Thymus (tissue), 11 donors: ENCODE measurements at regions not wholly inside any gene's neighbourhood (a gene's known extent, or its start where the extent isn't known, plus 50 kb on each side); places are given as distances from the start of the nearest gene placed in this dataset.

Experiments
- DNase-seq, 9 donors: peaks; one replicate each; pipeline ENCODE4 v3.0.0-alpha.2; 2013; ENCODE audit warnings: low spot score in 9 of 9, low read depth in 6 of 9, missing footprints in 1 of 9
- H3K27ac ChIP-seq, 2 donors: one replicate each; pipeline ENCODE4 v1.5.1; 2013; ENCODE audit warnings: control low read depth in 1 of 2, low read depth in 1 of 2, low read length in 1 of 2, mild to moderate bottlenecking in 1 of 2, moderate library complexity in 1 of 2
- H3K27me3 ChIP-seq, 2 donors: one replicate each; pipeline ENCODE4 v1.5.1; 2013; ENCODE audit warnings: low read length in 1 of 2; ENCODE audit not compliant: control insufficient read depth in 2 of 2, insufficient read depth in 1 of 2
- H3K36me3 ChIP-seq, 2 donors: one replicate each; pipeline ENCODE4 v1.5.1; 2013; ENCODE audit warnings: low read length in 1 of 2, mild to moderate bottlenecking in 1 of 2, moderate library complexity in 1 of 2; ENCODE audit not compliant: control insufficient read depth in 2 of 2, insufficient read depth in 2 of 2
- H3K4me1 ChIP-seq, 2 donors: one replicate each; pipeline ENCODE4 v1.5.1; 2013; ENCODE audit warnings: low read length in 2 of 2; ENCODE audit not compliant: control insufficient read depth in 2 of 2, insufficient read depth in 2 of 2
- H3K4me3 ChIP-seq, 2 donors: one replicate each; pipeline ENCODE4 v1.5.1; 2013; ENCODE audit warnings: low read length in 2 of 2, control low read depth in 1 of 2, mild to moderate bottlenecking in 1 of 2
- H3K9me3 ChIP-seq, 2 donors: one replicate each; pipeline ENCODE4 v1.5.1; 2013; ENCODE audit warnings: low read length in 1 of 2, mild to moderate bottlenecking in 1 of 2; ENCODE audit not compliant: control insufficient read depth in 2 of 2, insufficient read depth in 1 of 2
- WGBS: extraction: QIAGEN DNeasy Blood & Tissue Kit; methylation state at CpG from one replicate; pipeline ENCODE4 v1.1.7; 2013; 5-methylcytosine and 5-hydroxymethylcytosine counted together
- donor health status: healthy.

DNA sequence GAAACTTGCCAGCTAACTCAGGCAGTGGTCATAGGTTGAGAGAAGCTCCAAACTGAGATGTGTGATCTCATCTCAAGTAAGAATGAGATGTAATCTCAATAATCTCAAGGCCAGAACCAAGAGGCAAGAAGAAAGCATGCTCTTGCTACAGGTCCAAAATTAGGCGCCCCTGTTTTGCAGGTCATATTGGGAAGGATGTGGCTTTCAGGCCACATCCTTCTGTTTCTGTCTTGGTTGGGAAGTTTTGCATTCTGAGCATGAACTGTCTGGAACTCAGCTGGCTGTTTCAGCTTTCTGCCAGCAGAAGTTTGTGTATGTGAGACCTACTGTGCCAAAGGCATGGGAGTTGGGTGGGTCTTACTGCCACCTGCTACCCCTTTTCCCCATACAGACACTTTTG, 67.5 kb upstream of the MS4A8 start:
- no peak overlapping the region for H3K4me3 ChIP-seq
- H3K27me3 ChIP-seq: no peaks in the 10 kb centered on the region
- H3K4me1 ChIP-seq: peaks cover 6 to 19% of the 10 kb centered on the region in 2 donors
- no peak for DNase-seq
- no peak overlapping the region for H3K27ac ChIP-seq
- 18% methylated on average over 1 of the region's 1 CpG for WGBS
- H3K9me3 ChIP-seq: no peaks in the 10 kb centered on the region
- H3K36me3 ChIP-seq: no peaks in the 10 kb centered on the region

DNA sequence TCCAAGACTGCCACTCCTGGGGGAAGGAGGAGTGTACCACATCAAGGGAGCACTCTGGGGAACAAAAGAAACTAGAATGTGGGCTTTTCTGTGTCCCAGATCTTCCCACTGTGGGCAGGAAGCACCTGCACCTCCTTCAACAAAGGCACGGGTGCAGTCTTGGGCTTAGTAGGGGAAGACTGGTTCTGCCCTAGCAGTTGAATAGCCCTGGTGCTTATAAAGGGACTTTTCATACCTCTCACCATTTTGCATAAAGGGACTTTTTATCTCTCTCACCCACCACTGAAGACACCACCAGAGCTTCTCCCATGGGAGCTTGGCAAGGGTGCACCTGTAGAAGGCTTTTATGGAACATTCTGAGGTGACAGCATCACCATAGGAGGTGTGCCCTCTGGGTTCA, 65.8 kb upstream of the MS4A8 start:
- DNase-seq: peak in 3 of 9 donors; percentile 3 to 47 (median 25)
- WGBS: 3% methylated on average over 1 of the region's 1 CpG

GRCh38 chr11:60634126-60634525, 65.3 kb upstream of the MS4A8 start:
- 89% methylated on average over 2 of the region's 2 CpGs for WGBS
- no peak overlapping the region for H3K4me3 ChIP-seq
- peaks cover 6 to 19% of the 10 kb centered on the region in 2 donors for H3K4me1 ChIP-seq
- peak in 2 of 9 donors; percentile 11 to 26 for DNase-seq
- H3K27ac ChIP-seq: no peak overlapping the region
- no peaks in the 10 kb centered on the region for H3K27me3 ChIP-seq
- no peaks in the 10 kb centered on the region for H3K36me3 ChIP-seq
- H3K9me3 ChIP-seq: no peaks in the 10 kb centered on the region

More for the DNA sequence above, 65.8 kb upstream of the MS4A8 start:
- Histone ChIP-seq H3K4me1 (peaks cover 6 to 19% of the 10 kb centered on the region in 2 donors), H3K4me3 (no peak overlapping the region), H3K27me3 (no peaks in the 10 kb centered on the region), H3K27ac (no peak overlapping the region), H3K36me3 (no peaks in the 10 kb centered on the region), H3K9me3 (no peaks in the 10 kb centered on the region)

- DNase-seq: no peak
- Histone ChIP-seq H3K27ac (no peak overlapping the region), H3K27me3 (no peaks in the 10 kb centered on the region), H3K4me3 (no peak overlapping the region), H3K9me3 (peaks cover 0 to 2% of the 10 kb centered on the region in 2 donors), H3K36me3 (no peaks in the 10 kb centered on the region), H3K4me1 (no peaks in the 10 kb centered on the region)
- 96% methylated on average over 3 of the region's 3 CpGs for WGBS
Measured at GRCh38 chr11:60641940-60642339, 57.5 kb upstream of the MS4A8 start.

- Histone ChIP-seq H3K27ac (no peak overlapping the region), H3K36me3 (no peaks in the 10 kb centered on the region), H3K4me3 (no peak overlapping the region), H3K27me3 (no peaks in the 10 kb centered on the region), H3K9me3 (peaks cover 0 to 6% of the 10 kb centered on the region in 2 donors), H3K4me1 (no peaks in the 10 kb centered on the region)
- WGBS: 85% methylated on average over 28 of the region's 28 CpGs
- DNase-seq: no peak
Measured at GRCh38 chr11:60647087-60647486, 52.3 kb upstream of the MS4A8 start.
